ENCODE measurements at regions not wholly inside any gene's neighbourhood (a gene's known extent, or its start where the extent isn't known, plus 50 kb on each side); places are given as distances from the start of the nearest gene placed in this dataset.
A peak's percentile ranks its signal among the peaks of the same experiment; 100 is the strongest.
"Not testable (repeated sequence)": the region's sequence is repeated elsewhere in the genome, so short reads cannot be mapped to it uniquely, and the experiment has no call there.

- no peak for DNase-seq
Measured at GRCh38 chrX:138031715-138032114, 465.8 kb downstream of the ZIC3 start.

GRCh38 chrX:138034136-138034535 lies 468.2 kb downstream of the ZIC3 start:
- no peak for DNase-seq

GRCh38 chrX:138037548-138037947 lies 471.6 kb downstream of the ZIC3 start:
- DNase-seq = no peak

GRCh38 chrX:138057883-138058282 lies 492.0 kb downstream of the ZIC3 start:
- DNase-seq = no peak

GRCh38 chrX:138058931-138059330 lies 493.0 kb downstream of the ZIC3 start:
- no peak for DNase-seq

- DNase-seq = no peak
Measured at GRCh38 chrX:138067415-138067814, 501.5 kb downstream of the ZIC3 start.

GRCh38 chrX:138073626-138074025 lies 507.7 kb downstream of the ZIC3 start:
- DNase-seq = no peak

GRCh38 chrX:138082251-138082650 lies 516.3 kb downstream of the ZIC3 start:
- DNase-seq = no peak

GRCh38 chrX:138082896-138083295 lies 517.0 kb downstream of the ZIC3 start:
- DNase-seq = no peak

- DNase-seq = not testable (repeated sequence)
Measured at GRCh38 chrX:138110910-138111309, 545.0 kb downstream of the ZIC3 start.

- DNase-seq = no peak
Measured at GRCh38 chrX:138127314-138127713, 561.4 kb downstream of the ZIC3 start.

GRCh38 chrX:138128027-138128671 lies 562.2 kb downstream of the ZIC3 start:
- peak; percentile 44 for DNase-seq

- DNase-seq = peak; percentile 1
Measured at GRCh38 chrX:138150709-138151108, 560.8 kb downstream of the FGF13 start.

GRCh38 chrX:138157850-138158249 lies 553.7 kb downstream of the FGF13 start:
- no peak for DNase-seq

- DNase-seq = peak; percentile 37
Measured at GRCh38 chrX:138191998-138192397, 519.5 kb downstream of the FGF13 start.

- DNase-seq = no peak
Measured at GRCh38 chrX:138229718-138230117, 481.8 kb downstream of the FGF13 start.

- no peak for DNase-seq
Measured at GRCh38 chrX:138240266-138240665, 471.3 kb downstream of the FGF13 start.

- DNase-seq = no peak
Measured at GRCh38 chrX:138254001-138254400, 457.5 kb downstream of the FGF13 start.

GRCh38 chrX:138255373-138255772 lies 456.1 kb downstream of the FGF13 start:
- no peak for DNase-seq

- DNase-seq = not testable (repeated sequence)
Measured at GRCh38 chrX:138264095-138264494, 447.4 kb downstream of the FGF13 start.

- no peak for DNase-seq
Measured at GRCh38 chrX:138270931-138271330, 440.6 kb downstream of the FGF13 start.

GRCh38 chrX:138282598-138283150 lies 428.8 kb downstream of the FGF13 start:
- DNase-seq = not testable (repeated sequence)

- DNase-seq = no peak
Measured at GRCh38 chrX:138287205-138287877, 424.2 kb downstream of the FGF13 start.

- DNase-seq = no peak
Measured at GRCh38 chrX:138294951-138295350, 416.6 kb downstream of the FGF13 start.
